HG03039 (cell line): ENCODE measurements at regions not wholly inside any gene's neighbourhood (a gene's known extent, or its start where the extent isn't known, plus 50 kb on each side); places are given as distances from the start of the nearest gene placed in this dataset.

Experiments
- ATAC-seq: cut with Tn5 transposase; IDR thresholded peaks from one replicate; pipeline ENCODE4 v1.9.1; 2021; ENCODE audit warnings: mild to moderate bottlenecking, moderate library complexity; ENCODE audit not compliant: unreplicated experiment

- no peak for ATAC-seq
Measured at GRCh38 chr1:90210633-90211491, 216.0 kb downstream of the ZNF326 start.

- no peak for ATAC-seq
Measured at GRCh38 chr1:90208949-90209348, 214.0 kb downstream of the ZNF326 start.

GRCh38 chr1:90206260-90206659, 211.3 kb downstream of the ZNF326 start:
- ATAC-seq, result no peak

- no peak for ATAC-seq
Measured at GRCh38 chr1:90204780-90205179, 209.9 kb downstream of the ZNF326 start.

GRCh38 chr1:90204023-90204590, 209.2 kb downstream of the ZNF326 start:
- no peak for ATAC-seq

- no peak for ATAC-seq
Measured at GRCh38 chr1:90201467-90202358, 206.8 kb downstream of the ZNF326 start.

GRCh38 chr1:90200646-90201205, 205.8 kb downstream of the ZNF326 start:
- no peak for ATAC-seq

- no peak for ATAC-seq
Measured at GRCh38 chr1:90198616-90199332, 203.9 kb downstream of the ZNF326 start.

- no peak for ATAC-seq
Measured at GRCh38 chr1:90193116-90193515, 198.2 kb downstream of the ZNF326 start.

- ATAC-seq, result no peak
Measured at GRCh38 chr1:90192408-90192807, 197.5 kb downstream of the ZNF326 start.

GRCh38 chr1:90190523-90190922, 195.6 kb downstream of the ZNF326 start:
- no peak for ATAC-seq

GRCh38 chr1:90189889-90190288, 195.0 kb downstream of the ZNF326 start:
- no peak for ATAC-seq

GRCh38 chr1:90187323-90187585, 192.3 kb downstream of the ZNF326 start:
- ATAC-seq, result no peak

GRCh38 chr1:90186506-90187322, 191.8 kb downstream of the ZNF326 start:
- no peak for ATAC-seq

GRCh38 chr1:90176530-90176929, 181.6 kb downstream of the ZNF326 start:
- no peak for ATAC-seq

- ATAC-seq, result no peak
Measured at GRCh38 chr1:90175490-90176167, 180.7 kb downstream of the ZNF326 start.

- no peak for ATAC-seq
Measured at GRCh38 chr1:90174246-90174645, 179.3 kb downstream of the ZNF326 start.

GRCh38 chr1:90162216-90162615, 167.3 kb downstream of the ZNF326 start:
- ATAC-seq, result no peak

GRCh38 chr1:90161625-90162024, 166.7 kb downstream of the ZNF326 start:
- no peak for ATAC-seq
